Adrenal gland (tissue), 5 donors: ENCODE measurements at regions not wholly inside any gene's neighbourhood (a gene's known extent, or its start where the extent isn't known, plus 50 kb on each side); places are given as distances from the start of the nearest gene placed in this dataset.

ENCODE experiments used
- CTCF ChIP-seq, 6 experiments: fragments of 450-650 bp in 4 of 6; fragments of 200-600 bp in 2 of 6; sonication (generic) in 1 of 6; IDR thresholded peaks; 1 replicate in 5 of 6; 2 replicates in 1 of 6; pipeline versions ENCODE4 v1.5.1 to v1.8.0; 2016 to 2021; ENCODE audit warnings: antibody characterized with exemption in 6 of 6, mild to moderate bottlenecking in 2 of 6, moderate library complexity in 1 of 6
- POLR2A ChIP-seq, 2 donors: fragments of 450-650 bp; IDR thresholded peaks; one replicate each; pipeline ENCODE4 v1.6.1; 2017; ENCODE audit warnings: antibody characterized with exemption in 2 of 2, mild to moderate bottlenecking in 2 of 2, moderate library complexity in 1 of 2
- donor health status: DM: no; HTN: no; CAD: no.

- TF ChIP-seq POLR2A (IDR thresholded peaks at IDR 0.05) (no peak), CTCF (IDR thresholded peaks at IDR 0.05) (no peak)
Observed at GRCh38 chr2:176447616-176448015, 178.4 kb downstream of the MTX2 start.
